Mesenchymal stem cell (in vitro differentiated cells and primary cell): ENCODE measurements at regions not wholly inside any gene's neighbourhood (a gene's known extent, or its start where the extent isn't known, plus 50 kb on each side); places are given as distances from the start of the nearest gene placed in this dataset.
"Not testable (repeated sequence)": the region's sequence is repeated elsewhere in the genome, so short reads cannot be mapped to it uniquely, and the experiment has no call there.

Experiments
- DNase-seq: peaks from one replicate; pipeline ENCODE4 v3.0.0-alpha.2; 2013
- H2AFZ ChIP-seq: one replicate; pipeline ENCODE4 v1.6.1; 2013; ENCODE audit warnings: low read depth, mild to moderate bottlenecking, control low read depth, inconsistent platforms, low read length, moderate library complexity
- H2AK5ac ChIP-seq: 2 replicates; pipeline ENCODE4 v1.6.1; 2013; ENCODE audit warnings: low read length, moderate library complexity, mild to moderate bottlenecking, inconsistent platforms; ENCODE audit not compliant: severe bottlenecking
- H2BK120ac ChIP-seq: one replicate; pipeline ENCODE4 v1.6.1; 2013; ENCODE audit warnings: low read depth, mild to moderate bottlenecking, inconsistent platforms, low read length, moderate library complexity
- H2BK12ac ChIP-seq, 2 experiments: one replicate each; pipeline ENCODE4 v1.6.1; 2013; ENCODE audit warnings: inconsistent platforms in 2 of 2, low read length in 2 of 2, mild to moderate bottlenecking in 2 of 2, moderate library complexity in 2 of 2, control low read depth in 1 of 2
- H2BK15ac ChIP-seq: one replicate; pipeline ENCODE4 v1.6.1; 2013; ENCODE audit warnings: mild to moderate bottlenecking, low read depth, inconsistent platforms; ENCODE audit not compliant: poor library complexity, severe bottlenecking
- H2BK5ac ChIP-seq: 2 replicates; pipeline ENCODE4 v1.6.1; 2013; ENCODE audit warnings: low read depth, mild to moderate bottlenecking, low read length, control low read depth, inconsistent platforms; ENCODE audit not compliant: poor library complexity, severe bottlenecking
- H3K14ac ChIP-seq, 2 experiments: one replicate each; pipeline ENCODE4 v1.6.1; 2013; ENCODE audit warnings: inconsistent platforms in 2 of 2, low read length in 2 of 2, control low read depth in 1 of 2, mild to moderate bottlenecking in 1 of 2, moderate library complexity in 1 of 2
- H3K18ac ChIP-seq, 2 experiments: one replicate each; pipeline ENCODE4 v1.6.1; 2013; ENCODE audit warnings: inconsistent platforms in 2 of 2, low read length in 2 of 2, control low read depth in 1 of 2, low read depth in 1 of 2, mild to moderate bottlenecking in 1 of 2
- H3K23ac ChIP-seq, 2 experiments: one replicate each; pipeline ENCODE4 v1.6.1; 2013; ENCODE audit warnings: inconsistent platforms in 2 of 2, low read length in 2 of 2, mild to moderate bottlenecking in 2 of 2, moderate library complexity in 2 of 2, control low read depth in 1 of 2
- H3K27ac ChIP-seq: 2 replicates; pipeline ENCODE4 v1.5.1; 2013; ENCODE audit warnings: mild to moderate bottlenecking, moderate library complexity, low read length, control low read depth, inconsistent platforms; ENCODE audit not compliant: poor library complexity, severe bottlenecking
- H3K27me3 ChIP-seq, 2 experiments: 2 replicates each; pipeline versions ENCODE4 v1.6.1 to v1.7.0; 2013; ENCODE audit warnings: low read length in 2 of 2, mild to moderate bottlenecking in 2 of 2, moderate library complexity in 2 of 2, control low read depth in 1 of 2, inconsistent platforms in 1 of 2; ENCODE audit not compliant: control insufficient read depth in 1 of 2, insufficient read depth in 1 of 2
- H3K36me3 ChIP-seq, 2 experiments: 2 replicates each; pipeline versions ENCODE4 v1.6.1 to v1.7.0; 2013; ENCODE audit warnings: low read length in 2 of 2, control low read depth in 1 of 2, inconsistent platforms in 1 of 2, low read depth in 1 of 2, mild to moderate bottlenecking in 1 of 2; ENCODE audit not compliant: insufficient read depth in 2 of 2, control insufficient read depth in 1 of 2
- H3K4ac ChIP-seq, 2 experiments: one replicate each; pipeline ENCODE4 v1.6.1; 2013; ENCODE audit warnings: inconsistent platforms in 2 of 2, low read length in 2 of 2, mild to moderate bottlenecking in 2 of 2, moderate library complexity in 2 of 2, control low read depth in 1 of 2, low read depth in 1 of 2
- H3K4me1 ChIP-seq: 2 replicates; pipeline ENCODE4 v1.6.1; 2013; ENCODE audit warnings: low read depth, low read length, control low read depth; ENCODE audit not compliant: control insufficient read depth, insufficient read depth
- H3K4me2 ChIP-seq: 2 replicates; pipeline ENCODE4 v1.6.1; 2013; ENCODE audit warnings: low read length, mild to moderate bottlenecking, inconsistent platforms; ENCODE audit not compliant: poor library complexity, severe bottlenecking
- H3K4me3 ChIP-seq, 2 experiments: 2 replicates each; pipeline versions ENCODE4 v1.5.1 to v1.7.0; 2013; ENCODE audit warnings: low read length in 2 of 2, mild to moderate bottlenecking in 2 of 2, control low read depth in 1 of 2, low read depth in 1 of 2; ENCODE audit not compliant: insufficient read depth in 1 of 2
- H3K79me1 ChIP-seq: replicated peaks from 2 replicates; pipeline ENCODE4 v1.6.1; 2013; ENCODE audit warnings: mild to moderate bottlenecking, control low read depth, low read length, inconsistent platforms; ENCODE audit not compliant: poor library complexity, severe bottlenecking
- H3K9ac ChIP-seq: 2 replicates; pipeline ENCODE4 v1.7.0; 2013; ENCODE audit warnings: mild to moderate bottlenecking, low read length, moderate library complexity
- H3K9me3 ChIP-seq: 2 replicates; pipeline ENCODE4 v1.7.0; 2013; ENCODE audit warnings: mild to moderate bottlenecking, low read length; ENCODE audit not compliant: control insufficient read depth
- H4K8ac ChIP-seq: one replicate; pipeline ENCODE4 v1.6.1; 2013; ENCODE audit warnings: inconsistent platforms, mild to moderate bottlenecking, low read length, moderate library complexity
- H4K91ac ChIP-seq: one replicate; pipeline ENCODE4 v1.6.1; 2013; ENCODE audit warnings: mild to moderate bottlenecking, low read length, inconsistent platforms
- WGBS: methylation state at CpG from one replicate; pipeline ENCODE4 v1.1.7; 2013; ENCODE audit warnings: mixed read lengths; 5-methylcytosine and 5-hydroxymethylcytosine counted together

DNA sequence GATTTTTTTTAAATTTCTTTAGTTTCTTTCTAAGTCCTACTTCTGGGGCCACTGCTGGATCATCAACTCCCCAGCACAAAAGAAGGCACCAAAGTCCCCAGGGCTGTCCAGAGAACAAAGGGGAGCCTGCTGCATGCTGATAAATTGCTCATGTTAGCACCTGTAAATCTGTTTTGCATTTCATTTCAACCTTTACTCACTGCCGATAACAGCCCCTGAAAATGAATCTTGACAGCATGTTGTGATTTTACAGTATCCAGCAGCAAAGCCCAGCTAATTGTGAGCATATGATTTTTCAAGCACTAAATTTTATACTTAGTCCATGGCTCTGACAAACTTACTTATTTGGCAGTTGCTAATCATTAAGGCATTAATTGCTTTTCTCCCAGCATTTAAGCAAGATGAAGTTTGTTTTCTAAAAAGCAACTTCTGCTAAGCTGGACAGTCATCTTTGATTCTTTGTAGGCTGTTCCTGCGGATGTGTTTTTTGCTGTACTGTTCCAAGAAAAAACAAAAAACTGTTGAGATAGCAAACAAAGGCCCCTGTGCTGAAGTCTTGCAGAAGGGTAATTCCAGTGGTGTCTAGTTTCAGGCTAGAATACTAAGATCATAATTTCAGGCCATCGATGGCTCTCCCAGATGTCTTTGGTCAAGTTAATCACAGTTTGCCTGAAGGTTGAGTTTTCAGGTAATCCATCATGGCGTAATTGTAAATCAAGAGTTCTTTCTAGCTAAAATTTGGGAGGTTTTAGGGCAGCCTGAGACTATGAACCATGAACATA lies 73.1 kb upstream of the GAS1 start:
- Histone ChIP-seq H3K4me3 (no peak overlapping the region), H2AFZ (no peak overlapping the region), H4K8ac (no peak overlapping the region), H3K4me1 (no peaks in the 10 kb centered on the region), H3K36me3 (no peaks in the 10 kb centered on the region), H2BK120ac (no peak overlapping the region), H3K23ac (no peak overlapping the region), H3K27me3 (no peaks in the 10 kb centered on the region), H3K14ac (no peak overlapping the region), H3K4me2 (no peak overlapping the region), H3K4ac (no peak overlapping the region), H2BK12ac (no peak overlapping the region), H2AK5ac (no peak overlapping the region), H4K91ac (no peak overlapping the region), H2BK15ac (no peak overlapping the region), H3K18ac (no peak overlapping the region), H3K9me3 (no peaks in the 10 kb centered on the region), H3K79me1 (no peaks in the 10 kb centered on the region), H2BK5ac (no peak overlapping the region), H3K27ac (no peak overlapping the region), H3K9ac (no peak overlapping the region)
- DNase-seq, result no peak
- 87% methylated on average over 4 of the region's 4 CpGs for WGBS

DNA sequence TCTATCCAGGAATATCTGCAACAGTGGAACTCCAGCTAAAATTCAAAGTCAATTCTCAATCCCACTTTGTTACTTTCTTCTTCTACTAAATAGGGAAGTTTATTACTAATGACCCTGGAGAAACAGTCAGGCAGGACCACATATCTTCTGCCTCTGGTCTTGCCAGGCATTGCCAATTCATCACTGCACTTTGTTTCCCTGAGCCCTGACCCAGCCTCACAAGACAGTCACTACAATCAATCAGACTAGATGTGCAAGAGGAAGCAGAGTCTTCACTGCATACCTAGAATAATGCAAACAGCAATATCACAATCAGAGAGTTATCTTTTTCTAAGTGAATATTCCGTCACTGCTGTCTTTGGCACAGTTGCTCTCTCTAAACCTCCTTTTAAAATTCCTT lies 74.9 kb upstream of the GAS1 start:
- no peak overlapping the region for H2BK12ac ChIP-seq

DNA sequence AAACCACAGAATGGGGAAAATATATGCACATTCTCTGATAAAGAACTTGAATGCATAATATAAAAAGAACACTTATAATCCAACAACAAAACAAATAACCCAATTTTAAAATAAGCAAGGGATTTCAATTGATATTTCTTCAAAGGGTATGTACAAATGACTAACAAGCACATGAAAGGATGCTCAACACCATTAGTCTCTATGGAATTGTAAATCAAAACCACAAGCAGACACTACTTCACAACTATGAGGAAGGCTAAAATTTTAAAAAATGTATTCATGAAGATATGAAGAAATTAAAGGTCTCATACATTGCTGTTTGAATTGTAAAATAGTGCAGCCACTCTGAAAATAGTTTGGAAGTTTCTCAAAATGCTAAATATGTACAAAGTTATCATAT lies 78.9 kb upstream of the GAS1 start:
- Histone ChIP-seq H2AK5ac (no peak overlapping the region), H2BK120ac (no peak overlapping the region), H3K9me3 (no peaks in the 10 kb centered on the region), H3K4me1 (no peaks in the 10 kb centered on the region), H3K4ac (no peak overlapping the region), H3K23ac (no peak overlapping the region), H3K79me1 (no peaks in the 10 kb centered on the region), H3K14ac (no peak overlapping the region), H2BK5ac (no peak overlapping the region), H3K18ac (no peak overlapping the region), H3K4me2 (no peak overlapping the region), H4K8ac (no peak overlapping the region), H4K91ac (no peak overlapping the region), H2BK12ac (no peak overlapping the region), H3K4me3 (no peak overlapping the region), H2AFZ (no peak overlapping the region), H3K27ac (no peak overlapping the region), H3K27me3 (no peaks in the 10 kb centered on the region), H2BK15ac (no peak overlapping the region), H3K9ac (no peak overlapping the region), H3K36me3 (no peaks in the 10 kb centered on the region)
- no peak for DNase-seq

More for the DNA sequence above, 74.9 kb upstream of the GAS1 start:
- Histone ChIP-seq H3K27ac (no peak overlapping the region), H2AK5ac (no peak overlapping the region), H4K91ac (no peak overlapping the region), H3K4ac (no peak overlapping the region), H3K4me1 (no peaks in the 10 kb centered on the region), H3K14ac (no peak overlapping the region), H3K79me1 (no peaks in the 10 kb centered on the region), H2BK5ac (no peak overlapping the region), H3K4me3 (no peak overlapping the region), H3K9me3 (no peaks in the 10 kb centered on the region), H2BK120ac (no peak overlapping the region), H2AFZ (no peak overlapping the region), H3K27me3 (no peaks in the 10 kb centered on the region), H3K18ac (no peak overlapping the region), H3K4me2 (no peak overlapping the region), H4K8ac (no peak overlapping the region), H3K23ac (no peak overlapping the region), H3K9ac (no peak overlapping the region), H2BK15ac (no peak overlapping the region), H3K36me3 (no peaks in the 10 kb centered on the region)
- no CpG with 5 or more reads among the region's 1 CpG for whole genome bisulfite sequencing
- no peak for DNase-seq

DNA sequence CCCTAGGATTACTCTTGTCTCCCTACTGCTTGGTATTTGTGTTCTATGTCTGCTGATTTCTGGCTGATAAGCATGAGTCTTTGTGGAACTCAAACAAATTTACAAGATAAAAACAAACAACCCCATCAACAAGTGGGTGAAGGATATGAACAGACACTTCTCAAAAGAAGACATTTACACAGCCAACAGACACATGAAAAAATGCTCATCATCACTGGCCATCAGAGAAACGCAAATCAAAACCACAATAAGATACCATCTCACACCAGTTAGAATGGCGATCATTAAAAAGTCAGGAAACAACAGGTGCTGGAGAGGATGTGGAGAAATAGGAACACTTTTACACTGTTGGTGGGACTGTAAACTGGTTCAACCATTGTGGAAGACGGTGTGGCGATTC lies 81.5 kb upstream of the GAS1 start:
- H3K27me3 ChIP-seq, H3K4me1 ChIP-seq, H4K8ac ChIP-seq, H2BK5ac ChIP-seq, H2AK5ac ChIP-seq, H3K4me3 ChIP-seq, H2BK15ac ChIP-seq, H2AFZ ChIP-seq, H3K4ac ChIP-seq, H3K23ac ChIP-seq, H3K27ac ChIP-seq, H3K14ac ChIP-seq, H2BK120ac ChIP-seq, H3K79me1 ChIP-seq, H2BK12ac ChIP-seq, H4K91ac ChIP-seq, H3K36me3 ChIP-seq, H3K9ac ChIP-seq, H3K4me2 ChIP-seq, H3K9me3 ChIP-seq, H3K18ac ChIP-seq, DNase-seq: not testable (repeated sequence)
- WGBS, result no CpG with 5 or more reads among the region's 4 CpGs
